Mucosa of descending colon (tissue), 3 donors: ENCODE measurements at regions not wholly inside any gene's neighbourhood (a gene's known extent, or its start where the extent isn't known, plus 50 kb on each side); places are given as distances from the start of the nearest gene placed in this dataset.

Experiments used
- ATAC-seq: fragments of 200-7000 bp; cut with Tn5 transposase; one replicate; pipeline ENCODE4 v1.9.1; 2020; ENCODE audit warnings: mild to moderate bottlenecking, moderate library complexity
- DNase-seq, 3 donors: peaks; one replicate each; pipeline ENCODE4 v3.0.0-alpha.2; 2020
- H3K36me3 ChIP-seq: fragments of 200-600 bp; one replicate; pipeline ENCODE4 v1.8.0; 2021; ENCODE audit warnings: low read depth, mild to moderate bottlenecking
- H3K4me1 ChIP-seq: fragments of 200-600 bp; one replicate; pipeline ENCODE4 v1.8.0; 2021; ENCODE audit warnings: low read depth, mild to moderate bottlenecking
- H3K4me3 ChIP-seq: fragments of 200-600 bp; one replicate; pipeline ENCODE4 v1.8.0; 2021; ENCODE audit warnings: mild to moderate bottlenecking
- H3K9me3 ChIP-seq: fragments of 200-600 bp; one replicate; pipeline ENCODE4 v1.8.0; 2021; ENCODE audit warnings: mild to moderate bottlenecking
- intact Hi-C, 2 donors: fragments of 100-400 bp; cut with DNase I in 1 of 2; cut with micrococcal nuclease in 1 of 2; formaldehyde crosslinking; loops; one replicate each; pipeline versions ENCODE4 v1.11.0 to v1.11.1; 2022; cut with DNase I, micrococcal nuclease
- TF ChIP-seq, protein P1 (sequence below): fragments of 200-600 bp; IDR thresholded peaks from one replicate; pipeline ENCODE4 v1.8.0; 2022; ENCODE audit warnings: antibody characterized with exemption, mild to moderate bottlenecking
- donor health status: DM: no; HTN: no; CAD: no; lungs with moderate emphysema.
- donor health status: DM: no; HTN: no; CAD: no.
- donor health status: DM: no; HTN: yes; CAD: no.

DNA sequence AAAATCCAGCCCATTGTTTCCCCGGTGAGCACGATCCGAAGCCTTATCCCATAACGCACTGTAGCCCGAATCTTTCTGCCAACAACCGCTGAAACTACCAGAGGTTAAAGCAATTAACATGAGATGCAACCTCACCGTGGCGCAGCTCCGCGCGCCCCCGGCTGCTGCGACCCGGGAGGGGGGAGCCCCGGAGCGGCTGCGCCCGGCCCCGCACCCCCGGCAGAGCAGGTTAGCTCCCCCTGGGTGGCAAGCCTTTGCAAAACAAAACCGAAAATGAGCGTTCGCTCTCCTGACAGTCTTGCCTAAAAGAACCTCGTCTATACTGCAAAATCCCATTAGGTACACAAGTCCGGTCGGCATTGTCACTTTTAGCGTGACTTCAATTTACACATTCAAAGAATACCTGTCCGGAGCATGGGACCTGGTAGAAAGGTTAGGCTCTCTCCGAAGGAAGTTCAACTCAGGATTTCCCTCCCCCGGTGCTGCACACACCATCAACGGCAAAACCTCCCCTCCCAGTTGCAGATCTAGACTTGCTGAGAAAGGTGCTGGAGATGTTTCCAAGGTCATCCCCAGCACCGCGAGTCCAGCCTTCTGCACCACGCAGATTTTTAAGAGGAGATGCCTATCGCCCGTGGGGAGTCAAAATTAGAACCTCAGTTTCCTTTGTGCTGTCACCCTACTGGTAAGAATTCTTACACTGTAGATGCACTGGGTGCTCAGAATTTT lies 107.5 kb downstream of the ZNF281 start:
- peak; percentile 44 to 62 (median 58) for DNase-seq
- Histone ChIP-seq H3K4me3 (no peak overlapping the region), H3K9me3 (no peaks in the 10 kb centered on the region), H3K4me1 (peaks cover 13% of the 10 kb centered on the region), H3K36me3 (no peaks in the 10 kb centered on the region)
- intact Hi-C loops: no loop called here
- TF ChIP-seq, protein P1, sequence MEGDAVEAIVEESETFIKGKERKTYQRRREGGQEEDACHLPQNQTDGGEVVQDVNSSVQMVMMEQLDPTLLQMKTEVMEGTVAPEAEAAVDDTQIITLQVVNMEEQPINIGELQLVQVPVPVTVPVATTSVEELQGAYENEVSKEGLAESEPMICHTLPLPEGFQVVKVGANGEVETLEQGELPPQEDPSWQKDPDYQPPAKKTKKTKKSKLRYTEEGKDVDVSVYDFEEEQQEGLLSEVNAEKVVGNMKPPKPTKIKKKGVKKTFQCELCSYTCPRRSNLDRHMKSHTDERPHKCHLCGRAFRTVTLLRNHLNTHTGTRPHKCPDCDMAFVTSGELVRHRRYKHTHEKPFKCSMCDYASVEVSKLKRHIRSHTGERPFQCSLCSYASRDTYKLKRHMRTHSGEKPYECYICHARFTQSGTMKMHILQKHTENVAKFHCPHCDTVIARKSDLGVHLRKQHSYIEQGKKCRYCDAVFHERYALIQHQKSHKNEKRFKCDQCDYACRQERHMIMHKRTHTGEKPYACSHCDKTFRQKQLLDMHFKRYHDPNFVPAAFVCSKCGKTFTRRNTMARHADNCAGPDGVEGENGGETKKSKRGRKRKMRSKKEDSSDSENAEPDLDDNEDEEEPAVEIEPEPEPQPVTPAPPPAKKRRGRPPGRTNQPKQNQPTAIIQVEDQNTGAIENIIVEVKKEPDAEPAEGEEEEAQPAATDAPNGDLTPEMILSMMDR: no peak
- ATAC-seq: peak; percentile 82

DNA sequence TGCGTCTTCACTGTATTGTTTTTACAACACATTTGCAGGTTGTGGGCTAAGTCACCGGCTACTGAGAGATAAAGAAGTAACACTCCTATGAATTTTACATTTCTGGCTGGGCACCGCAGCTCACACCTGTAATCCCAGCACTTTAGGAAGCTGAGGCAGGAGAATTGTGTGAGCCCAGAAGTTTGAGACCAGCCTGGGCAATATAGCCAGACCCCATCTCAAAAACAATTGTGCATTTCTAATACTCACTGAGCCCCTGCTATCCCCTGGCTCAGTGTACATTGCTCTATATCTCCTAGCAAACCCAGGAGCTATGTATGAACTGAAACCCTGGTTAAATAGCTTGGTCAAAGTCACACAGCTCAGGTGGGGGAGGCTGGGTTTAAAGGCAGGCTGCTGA lies 108.7 kb downstream of the ZNF281 start:
- DNase-seq (no peak), ATAC-seq (no peak)
- TF ChIP-seq, protein P1: no peak
- Histone ChIP-seq H3K4me1 (peaks cover 15% of the 10 kb centered on the region), H3K36me3 (no peaks in the 10 kb centered on the region), H3K4me3 (no peak overlapping the region), H3K9me3 (no peaks in the 10 kb centered on the region)
- intact Hi-C loops: no loop called here

DNA sequence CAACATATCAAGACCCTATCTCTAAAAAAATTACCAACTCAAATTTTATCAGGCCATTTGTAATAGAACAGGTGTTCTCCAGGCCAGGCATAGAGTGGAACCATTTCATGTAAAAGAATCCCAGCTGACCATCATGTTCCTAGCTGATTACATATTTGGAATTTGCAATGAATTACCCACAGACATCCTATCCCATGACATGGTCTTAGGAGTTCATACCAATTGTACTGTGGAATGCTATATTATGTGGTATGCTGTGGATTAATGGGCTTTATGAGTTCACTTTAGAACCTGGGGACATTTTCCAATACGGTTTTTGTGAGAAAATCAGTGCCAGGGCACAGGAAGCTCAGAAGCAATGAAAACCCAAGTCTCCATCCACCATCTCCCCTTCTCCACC lies 110.3 kb downstream of the ZNF281 start:
- intact Hi-C loops: no loop called here
- no peak for DNase-seq
- ATAC-seq: no peak
- Histone ChIP-seq H3K4me3 (no peak overlapping the region), H3K9me3 (no peaks in the 10 kb centered on the region), H3K4me1 (peaks cover 18% of the 10 kb centered on the region), H3K36me3 (no peaks in the 10 kb centered on the region)
- TF ChIP-seq, protein P1: no peak

DNA sequence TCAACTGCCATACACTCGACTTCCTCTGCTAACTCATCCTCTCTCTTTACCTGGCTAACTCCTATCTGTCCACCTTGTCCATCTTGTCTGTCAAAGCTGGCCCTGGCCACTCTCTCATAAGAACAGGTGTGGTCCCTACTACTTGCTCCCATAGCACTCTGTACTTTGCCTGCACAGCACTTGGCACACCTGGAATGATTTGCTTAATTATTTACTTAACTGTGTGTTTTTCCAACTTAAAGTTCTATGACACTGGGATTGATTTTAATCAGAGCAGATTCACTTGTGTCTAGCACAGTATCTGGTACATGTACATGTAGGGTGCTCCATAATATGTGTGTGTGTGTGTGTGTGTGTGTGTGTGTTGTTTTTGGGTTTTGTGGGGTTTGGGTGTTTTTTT lies 111.6 kb downstream of the ZNF281 start:
- intact Hi-C loops: no loop called here
- TF ChIP-seq, protein P1: no peak
- DNase-seq (no peak), ATAC-seq (peak; percentile 65)
- Histone ChIP-seq H3K4me3 (no peak overlapping the region), H3K4me1 (peaks cover 18% of the 10 kb centered on the region), H3K9me3 (no peaks in the 10 kb centered on the region), H3K36me3 (no peaks in the 10 kb centered on the region)

DNA sequence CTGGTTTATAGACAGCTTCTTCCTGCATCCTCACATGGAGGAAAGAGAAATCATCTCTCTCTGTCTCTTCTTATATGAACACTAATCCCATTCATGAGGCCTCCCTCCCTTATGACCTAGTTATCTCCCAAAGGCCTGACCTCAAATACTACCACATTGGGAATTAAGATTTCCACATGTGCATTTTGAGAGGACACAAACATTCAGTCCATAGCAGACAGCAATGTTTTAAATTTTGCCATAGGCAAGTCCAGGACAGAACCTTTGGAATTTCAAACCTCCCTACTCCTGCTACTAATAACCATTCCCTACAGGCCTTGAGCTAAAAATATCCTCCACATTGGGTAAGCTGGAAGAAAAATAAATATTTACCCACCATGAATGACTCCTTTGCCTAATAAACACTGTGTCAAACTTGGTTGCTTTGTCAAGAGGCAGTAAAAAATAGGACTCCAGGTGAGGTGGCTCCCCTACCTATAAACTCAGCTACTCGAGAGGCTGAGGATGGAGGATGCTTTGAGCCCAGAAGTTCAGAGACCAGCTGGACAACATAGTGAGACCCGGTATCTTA lies 113.7 kb downstream of the ZNF281 start:
- Histone ChIP-seq H3K4me1 (peaks cover 12% of the 10 kb centered on the region), H3K4me3 (no peak overlapping the region), H3K9me3 (no peaks in the 10 kb centered on the region), H3K36me3 (no peaks in the 10 kb centered on the region)
- intact Hi-C loops: no loop called here
- ATAC-seq (peak; percentile 39), DNase-seq (no peak)
- TF ChIP-seq, protein P1: no peak
